Effector CD8-positive, alpha-beta T cell (primary cell): ENCODE measurements at regions not wholly inside any gene's neighbourhood (a gene's known extent, or its start where the extent isn't known, plus 50 kb on each side); places are given as distances from the start of the nearest gene placed in this dataset.

ENCODE experiments used
- DNase-seq: peaks from one replicate; lab custom pipeline; 2025; lab: John Stamatoyannopoulos, UW

- DNase-seq, result no peak
Observed at GRCh38 chr11:115695677-115696364, 191.6 kb upstream of the CADM1 start.

DNA sequence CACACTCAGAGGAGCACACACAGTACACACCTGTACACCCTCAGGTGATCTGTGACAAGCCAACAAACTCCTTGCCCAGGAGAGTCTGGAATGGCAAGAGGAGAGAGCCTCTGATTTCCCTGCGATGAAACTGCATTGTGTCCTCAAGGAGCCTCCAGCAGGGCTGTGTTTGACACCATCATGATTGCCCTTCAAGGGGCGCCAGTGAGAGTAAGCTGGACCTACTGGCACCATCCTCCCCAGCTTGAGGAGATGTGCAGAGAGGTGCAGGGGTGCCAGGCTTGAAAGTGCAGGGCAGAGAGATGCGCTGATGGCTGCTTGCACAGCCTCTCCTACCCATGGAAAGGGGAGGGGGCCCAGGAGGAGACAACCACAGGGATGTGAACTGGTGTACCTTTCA, 188.8 kb upstream of the CADM1 start:
- no peak for DNase-seq

GRCh38 chr11:115691030-115691429, 186.8 kb upstream of the CADM1 start:
- DNase-seq, result no peak

DNA sequence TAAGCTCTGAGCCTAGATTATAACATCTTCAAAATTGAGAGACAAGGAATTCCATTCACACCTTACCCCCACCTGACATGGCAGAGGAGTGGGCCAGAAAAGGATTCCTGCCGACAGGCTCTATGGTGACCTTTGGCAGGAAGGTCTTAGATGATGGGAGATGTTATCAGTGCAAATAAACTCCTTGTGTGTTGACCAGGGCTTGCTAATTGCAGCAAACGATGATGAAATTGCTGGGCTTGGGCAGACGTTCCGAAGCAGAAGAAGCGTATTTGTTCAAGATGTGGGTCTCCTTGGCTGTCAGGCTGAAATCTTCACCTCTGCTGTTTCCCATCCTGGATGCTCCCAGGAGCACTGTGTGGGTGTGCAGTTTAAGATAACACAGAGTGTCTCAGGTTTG, 183.7 kb upstream of the CADM1 start:
- DNase-seq, result no peak

- DNase-seq, result no peak
Observed at GRCh38 chr11:115684699-115685098, 180.5 kb upstream of the CADM1 start.

- DNase-seq, result no peak
Observed at GRCh38 chr11:115684135-115684534, 179.9 kb upstream of the CADM1 start.

- DNase-seq, result no peak
Observed at GRCh38 chr11:115682888-115683287, 178.7 kb upstream of the CADM1 start.

- DNase-seq, result no peak
Observed at GRCh38 chr11:115682101-115682500, 177.9 kb upstream of the CADM1 start.

DNA sequence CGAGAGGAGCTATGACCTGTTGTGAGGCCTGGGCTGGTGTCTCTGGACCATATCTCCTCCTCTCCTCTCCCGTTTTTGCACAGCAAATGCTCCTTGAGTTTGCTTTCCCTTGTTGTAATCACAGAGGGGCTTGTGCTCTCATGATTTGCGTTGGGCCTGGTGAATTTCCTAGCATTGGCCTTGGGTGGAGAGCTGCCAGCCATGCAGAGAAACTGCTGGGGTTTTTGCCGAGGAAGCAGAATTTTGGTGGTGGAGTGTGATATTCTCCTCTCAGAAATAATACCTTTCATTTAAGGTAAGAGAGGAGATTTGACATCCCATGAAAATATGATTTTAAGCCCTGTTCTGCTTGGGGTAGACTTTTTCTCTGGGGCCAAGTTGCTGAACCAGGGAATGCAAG, 175.7 kb upstream of the CADM1 start:
- no peak for DNase-seq

- DNase-seq, result no peak
Observed at GRCh38 chr11:115678942-115679341, 174.7 kb upstream of the CADM1 start.

- DNase-seq, result no peak
Observed at GRCh38 chr11:115677190-115677589, 173.0 kb upstream of the CADM1 start.

DNA sequence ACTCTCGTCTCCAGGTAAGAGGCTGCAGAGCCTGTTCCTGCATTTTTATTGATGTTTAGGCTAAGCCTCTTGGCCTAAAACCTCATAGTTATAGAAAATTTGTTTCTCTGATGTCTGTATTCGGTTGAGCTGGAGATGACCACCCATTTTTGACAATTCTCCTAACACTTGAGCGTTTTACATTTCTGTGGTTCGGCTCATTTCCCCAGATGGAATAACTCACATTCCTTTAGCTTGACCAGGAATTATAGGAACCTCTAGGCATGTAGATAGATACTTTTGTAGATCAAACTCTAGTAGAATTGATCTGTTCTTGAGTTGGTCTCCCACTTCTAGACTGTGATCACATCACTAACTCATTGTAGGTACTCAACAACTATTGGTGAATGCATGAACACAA, 172.6 kb upstream of the CADM1 start:
- no peak for DNase-seq

GRCh38 chr11:115676206-115676605, 172.0 kb upstream of the CADM1 start:
- DNase-seq, result no peak

- DNase-seq, result no peak
Observed at GRCh38 chr11:115674937-115675544, 170.8 kb upstream of the CADM1 start.

- no peak for DNase-seq
Observed at GRCh38 chr11:115674176-115674936, 170.1 kb upstream of the CADM1 start.

DNA sequence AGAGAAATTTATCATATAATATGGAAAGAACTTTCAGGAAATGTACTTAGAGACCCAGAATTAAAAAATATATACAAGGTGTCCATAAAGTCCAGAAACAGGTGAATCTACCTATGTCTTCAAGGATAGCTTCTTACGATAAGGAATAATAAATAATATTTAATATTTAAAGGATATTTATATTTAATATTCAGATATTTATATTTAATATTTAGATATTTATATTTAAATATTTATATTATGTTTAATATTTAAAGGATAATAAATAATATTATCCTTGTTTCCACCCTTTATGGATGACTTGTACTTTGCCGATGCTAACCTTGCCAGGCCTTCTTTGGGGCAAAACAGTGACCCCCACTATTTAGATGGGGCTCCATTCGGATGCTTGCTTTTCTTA, 169.5 kb upstream of the CADM1 start:
- DNase-seq, result no peak

DNA sequence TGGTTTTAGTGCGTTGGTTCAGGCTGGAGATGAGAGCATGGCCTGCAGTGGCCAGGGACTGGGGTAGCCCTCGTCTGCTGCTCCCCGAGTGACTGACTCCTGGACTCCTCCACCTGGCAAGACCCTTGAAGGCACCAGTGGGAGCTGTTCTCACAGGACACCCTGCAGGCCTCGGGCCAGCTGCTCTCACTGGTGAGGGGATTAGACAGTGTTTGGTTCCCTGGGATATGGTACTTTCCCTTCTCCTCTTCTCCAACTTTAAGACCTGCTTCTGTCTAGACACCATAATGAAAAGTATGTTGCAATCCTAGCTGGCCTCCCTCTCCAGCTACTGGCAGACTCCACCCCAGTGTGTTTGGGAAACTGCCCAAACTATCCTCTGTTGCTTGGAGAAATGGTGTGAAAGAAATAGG, 168.8 kb upstream of the CADM1 start:
- no peak for DNase-seq

- no peak for DNase-seq
Observed at GRCh38 chr11:115672412-115672811, 168.2 kb upstream of the CADM1 start.

DNA sequence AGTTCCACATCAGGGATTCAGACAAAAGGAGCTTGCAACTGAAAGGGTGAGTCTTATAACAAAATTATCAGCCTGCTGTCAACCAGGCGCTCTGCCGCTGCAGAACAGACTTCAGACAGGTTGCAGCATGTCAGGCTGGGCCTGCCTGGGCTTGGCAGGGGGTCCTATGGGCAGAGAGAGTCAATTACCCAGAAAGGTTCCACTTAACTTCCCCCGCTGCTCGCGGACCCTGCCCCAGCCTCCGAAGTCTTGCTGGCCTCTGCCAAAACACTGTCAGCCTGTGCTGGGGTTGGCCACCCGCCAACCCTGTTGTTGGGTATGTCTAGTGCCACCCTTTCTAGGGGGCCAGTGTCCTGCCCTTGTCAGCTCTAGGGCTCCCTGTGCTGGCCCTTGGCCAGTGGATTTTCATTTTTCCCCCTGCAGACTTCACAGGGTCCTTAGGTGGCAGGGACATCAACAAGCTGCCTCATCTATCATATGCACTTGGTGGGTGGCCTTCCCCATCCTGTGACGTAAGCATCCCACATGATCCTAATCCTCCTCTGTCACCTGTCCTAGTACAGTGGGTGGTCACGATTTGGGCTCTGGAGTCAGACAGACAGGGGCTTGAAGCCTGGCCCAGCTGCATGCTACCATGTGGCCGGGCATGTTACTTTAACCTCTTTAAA, 166.5 kb upstream of the CADM1 start:
- no peak for DNase-seq

DNA sequence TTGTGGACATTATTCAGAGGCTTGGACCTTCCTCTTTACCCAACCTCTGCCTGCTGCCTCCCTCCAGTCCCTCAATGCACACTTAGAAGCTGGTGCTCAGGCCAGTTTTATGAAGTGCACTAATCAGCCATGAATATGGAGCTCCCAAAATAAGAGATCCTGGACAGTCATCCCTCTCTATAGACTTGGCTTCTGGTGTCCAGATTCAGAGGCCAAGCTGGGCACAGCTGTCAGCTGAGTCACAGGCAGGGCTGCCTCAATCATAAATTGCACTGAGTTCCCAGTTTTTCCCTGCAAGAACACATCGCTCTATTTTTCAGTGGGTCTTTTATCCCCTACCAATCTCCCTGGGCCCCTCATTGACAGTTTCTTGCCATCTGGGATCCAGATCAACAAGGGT, 161.7 kb upstream of the CADM1 start:
- DNase-seq, result no peak

GRCh38 chr11:115665175-115665821, 161.1 kb upstream of the CADM1 start:
- DNase-seq, result no peak

DNA sequence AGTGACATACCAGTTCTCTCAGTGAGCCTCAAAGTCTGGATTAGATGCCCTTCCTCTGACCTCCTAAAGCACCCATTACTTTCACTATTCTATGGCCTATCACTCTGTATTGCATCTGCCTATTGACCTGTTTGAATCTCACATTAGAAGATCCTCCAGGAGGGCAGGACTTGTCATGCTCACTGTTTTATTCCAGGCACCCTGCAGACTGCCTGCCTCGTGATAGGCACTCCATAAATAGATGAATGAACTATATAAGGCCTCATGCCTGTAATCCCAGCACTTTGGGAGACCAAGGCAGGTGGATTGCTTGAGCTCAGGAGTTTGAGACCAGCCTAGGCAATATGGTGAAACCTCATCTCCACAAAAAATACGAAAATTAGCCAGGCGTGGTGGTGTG, 160.1 kb upstream of the CADM1 start:
- no peak for DNase-seq
